GM23248 (cell line): ENCODE measurements at regions not wholly inside any gene's neighbourhood (a gene's known extent, or its start where the extent isn't known, plus 50 kb on each side); places are given as distances from the start of the nearest gene placed in this dataset.

ENCODE experiments used
- EZH2 ChIP-seq: fragments of 200-600 bp; sonication (generic); IDR thresholded peaks from 2 replicates; pipeline ENCODE4 v1.6.1; 2018; ENCODE audit warnings: antibody characterized with exemption, mild to moderate bottlenecking; ENCODE audit not compliant: insufficient read depth, poor library complexity, severe bottlenecking
- EZH2phosphoT487 ChIP-seq: fragments of 200-600 bp; sonication (generic); IDR thresholded peaks from 2 replicates; pipeline ENCODE4 v1.6.1; 2018; ENCODE audit warnings: antibody characterized with exemption, moderate library complexity, mild to moderate bottlenecking, low read depth; ENCODE audit not compliant: insufficient read depth

DNA sequence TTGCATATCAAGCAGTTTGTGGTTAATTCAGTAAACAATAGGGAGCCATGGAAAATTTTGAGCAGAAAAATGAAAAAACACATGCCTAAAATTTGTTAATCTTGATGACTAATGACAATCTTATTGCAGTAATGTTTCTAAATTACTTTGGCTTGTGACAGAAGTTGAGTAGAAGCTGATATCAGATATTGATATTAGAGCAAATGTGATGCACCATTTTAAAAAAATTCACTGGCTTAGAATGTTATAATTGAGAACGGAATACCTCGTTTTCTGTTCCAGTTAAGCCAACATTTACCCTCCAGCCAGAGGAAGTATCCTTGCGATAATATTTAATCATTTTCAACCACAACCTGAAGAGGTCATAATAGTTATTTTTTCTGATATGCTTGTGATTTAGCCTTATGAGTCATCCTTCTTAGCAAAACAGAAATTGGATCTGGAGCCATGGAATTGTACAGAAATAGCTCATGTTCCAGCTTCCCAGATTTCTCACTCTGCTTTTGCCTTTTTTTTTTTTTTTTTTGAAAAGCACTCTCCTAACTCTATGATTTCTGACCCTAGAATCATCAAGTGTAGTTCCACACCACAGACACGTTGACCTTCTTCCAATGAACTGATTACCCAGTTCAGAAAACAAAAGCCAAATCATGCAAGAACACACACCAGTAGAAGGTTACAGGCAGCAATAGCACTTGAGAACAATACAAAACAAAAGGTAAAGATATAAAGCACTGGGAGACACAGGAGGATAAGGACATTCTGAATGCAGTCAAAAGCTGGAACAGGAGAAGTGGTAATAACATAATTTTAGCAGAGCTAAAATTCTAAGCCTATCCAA, 96.8 kb upstream of the PHYHIPL start:
- no peak for TF ChIP-seq EZH2phosphoT487
- no peak for TF ChIP-seq EZH2
